H1 (cell line): ENCODE measurements at regions not wholly inside any gene's neighbourhood (a gene's known extent, or its start where the extent isn't known, plus 50 kb on each side); places are given as distances from the start of the nearest gene placed in this dataset.

ENCODE experiments used
- PHF8 ChIP-seq: fragments of 200-600 bp; sonication (generic); conservative IDR thresholded peaks from 2 replicates; pipeline ENCODE4 v1.7.1; 2012; ENCODE audit warnings: low read depth, mild to moderate bottlenecking, inconsistent platforms, low read length, moderate library complexity
- POLR2A ChIP-seq, 2 experiments: IDR thresholded peaks; 1 replicate in 1 of 2; 2 replicates in 1 of 2; pipeline ENCODE4 v1.6.1; 2011; ENCODE audit warnings: low read depth in 2 of 2, low read length in 2 of 2, mild to moderate bottlenecking in 2 of 2; ENCODE audit errors: control extremely low read depth in 1 of 2
- POU5F1 ChIP-seq: IDR thresholded peaks from 2 replicates; pipeline ENCODE4 v1.6.1; 2011; ENCODE audit warnings: low read depth, mild to moderate bottlenecking, low read length, moderate library complexity
- RNF2 ChIP-seq: fragments of 200-900, 300-1000 bp; sonication (generic); IDR thresholded peaks from 2 replicates; pipeline ENCODE4 v1.7.1; 2016; ENCODE audit warnings: borderline replicate concordance, low read depth, mild to moderate bottlenecking, antibody characterized with exemption, low read length; ENCODE audit not compliant: poor library complexity, severe bottlenecking; ENCODE audit errors: missing control alignments

DNA sequence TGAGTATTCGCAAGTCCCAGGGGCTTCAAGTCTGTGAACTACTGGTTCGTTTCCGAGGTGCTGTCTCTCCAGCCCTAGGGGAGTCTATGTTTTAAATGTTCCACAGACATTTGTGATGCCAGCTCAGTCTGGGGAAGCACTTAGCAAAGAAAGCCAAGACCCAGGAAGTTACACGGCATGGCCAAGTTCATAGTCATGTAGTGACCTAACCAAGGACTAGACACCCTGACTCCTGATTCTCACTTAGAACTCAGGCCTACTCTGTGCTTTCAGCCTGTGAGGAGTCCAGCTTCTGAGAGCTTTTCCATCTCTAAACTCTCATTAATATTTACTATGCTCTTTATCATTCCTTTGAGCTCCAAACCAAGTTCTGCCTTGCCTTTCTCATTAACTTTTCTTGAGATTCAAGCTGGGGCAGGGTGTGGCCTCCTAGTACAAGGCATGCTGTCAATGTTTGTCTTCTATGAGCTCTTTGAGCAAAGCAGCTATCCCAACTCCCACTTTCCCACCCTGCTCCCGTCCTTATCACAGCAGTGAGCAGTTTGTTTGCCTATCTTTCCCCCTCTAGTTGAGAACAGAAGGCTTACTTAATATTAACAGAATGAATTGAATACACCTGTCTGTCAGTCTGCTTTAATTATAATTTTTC lies 105.4 kb upstream of the FAM9C start (continued):
- no peak for TF ChIP-seq POLR2A (IDR thresholded peaks at IDR 0.05; ENCODE audit: control extremely low read depth in 1 of 2, low read depth in 2 of 2, low read length in 2 of 2)
- no peak for TF ChIP-seq PHF8
- no peak for TF ChIP-seq RNF2
- TF ChIP-seq POU5F1: no peak
